SK-N-SH (cell line): ENCODE measurements at regions not wholly inside any gene's neighbourhood (a gene's known extent, or its start where the extent isn't known, plus 50 kb on each side); places are given as distances from the start of the nearest gene placed in this dataset.

ENCODE experiments used
- CTCF ChIA-PET: fragments of 300-600, 350-600 bp; formaldehyde crosslinking; extraction: SDS; loops from one replicate; lab custom pipeline; 2021; lab: Yijun Ruan, JAX
- POLR2A ChIA-PET: fragments of 350-600 bp; sonication (Branson Sonifier 250); formaldehyde crosslinking; extraction: SDS; loops from one replicate; lab custom pipeline; 2020; ENCODE audit warnings: antibody characterized with exemption, inconsistent platforms; lab: Yijun Ruan, JAX
- DNase-seq: peaks from one replicate; pipeline ENCODE4 v3.0.0; 2012
- H2AFZ ChIP-seq: fragments of 200-600 bp; sonication (generic); 2 replicates; pipeline ENCODE4 v1.8.1; 2016; ENCODE audit warnings: antibody characterized with exemption, mild to moderate bottlenecking, low read depth
- H3F3A ChIP-seq: fragments of 200-600 bp; sonication (generic); replicated peaks from 2 replicates; pipeline ENCODE3; 2016; ENCODE audit warnings: antibody characterized with exemption, mild to moderate bottlenecking; ENCODE audit not compliant: insufficient read depth
- H3K27ac ChIP-seq, 2 experiments: fragments of 200-500 bp in 1 of 2; fragments of 200-600 bp in 1 of 2; sonication (Bioruptor generic) in 1 of 2; sonication (generic), shearing (Covaris generic) in 1 of 2; 2 replicates each; pipeline versions ENCODE4 v1.5.1 to v1.6.1; 2014 to 2016; ENCODE audit warnings: low read depth in 2 of 2, inconsistent platforms in 1 of 2, low read length in 1 of 2, mild to moderate bottlenecking in 1 of 2, mixed read lengths in 1 of 2
- H3K27me3 ChIP-seq: fragments of 200-600 bp; sonication (generic), shearing (Covaris generic); 2 replicates; pipeline ENCODE4 v1.6.1; 2016; ENCODE audit warnings: mixed run types; ENCODE audit not compliant: insufficient read depth
- H3K36me3 ChIP-seq, 2 experiments: fragments of 200-500 bp in 1 of 2; fragments of 200-600 bp in 1 of 2; sonication (Bioruptor generic) in 1 of 2; sonication (generic) in 1 of 2; replicated peaks in 1 of 2; 2 replicates each; pipeline versions ENCODE3 to v1.5.1; 2014 to 2016; ENCODE audit warnings: low read length in 1 of 2, mild to moderate bottlenecking in 1 of 2; ENCODE audit not compliant: insufficient read depth in 2 of 2, control insufficient read depth in 1 of 2
- H3K4me1 ChIP-seq, 2 experiments: fragments of 200-500 bp in 1 of 2; fragments of 200-600 bp in 1 of 2; sonication (Bioruptor generic) in 1 of 2; sonication (generic), shearing (Covaris generic) in 1 of 2; 2 replicates each; pipeline versions ENCODE4 v1.5.1 to v1.6.1; 2014 to 2016; ENCODE audit warnings: low read depth in 1 of 2, low read length in 1 of 2, mixed run types in 1 of 2; ENCODE audit not compliant: insufficient read depth in 2 of 2, control insufficient read depth in 1 of 2
- H3K4me2 ChIP-seq: fragments of 200-600 bp; sonication (generic), shearing (Covaris generic); 2 replicates; pipeline ENCODE4 v1.6.1; 2017; ENCODE audit warnings: mixed run types
- H3K4me3 ChIP-seq, 2 experiments: fragments of 200-500 bp in 1 of 2; fragments of 200-600 bp in 1 of 2; sonication (Bioruptor generic) in 1 of 2; sonication (generic), shearing (Covaris generic) in 1 of 2; 2 replicates each; pipeline versions ENCODE4 v1.5.1 to v1.8.1; 2014 to 2016; ENCODE audit warnings: low read depth in 2 of 2, inconsistent platforms in 1 of 2, low read length in 1 of 2, mild to moderate bottlenecking in 1 of 2, mixed read lengths in 1 of 2, moderate library complexity in 1 of 2
- H3K79me2 ChIP-seq: fragments of 200-600 bp; sonication (generic); 2 replicates; pipeline ENCODE4 v1.8.1; 2017; ENCODE audit warnings: mild to moderate bottlenecking; ENCODE audit not compliant: insufficient read depth
- H3K9ac ChIP-seq: fragments of 200-600 bp; sonication (generic); 2 replicates; pipeline ENCODE4 v1.6.1; 2017; ENCODE audit warnings: mixed run types
- H3K9me2 ChIP-seq: fragments of 200-600 bp; sonication (generic); 2 replicates; pipeline ENCODE4 v1.6.1; 2017; ENCODE audit warnings: mixed run types
- H3K9me3 ChIP-seq: fragments of 200-600 bp; sonication (generic); 2 replicates; pipeline ENCODE4 v1.6.1; 2017; ENCODE audit warnings: mixed run types, mild to moderate bottlenecking, moderate library complexity
- H4K20me1 ChIP-seq: fragments of 200-600 bp; sonication (generic); 2 replicates; pipeline ENCODE4 v1.6.1; 2017; ENCODE audit warnings: mild to moderate bottlenecking, mixed run types; ENCODE audit not compliant: insufficient read depth
- FOSL2 ChIP-seq: IDR thresholded peaks from 2 replicates; pipeline ENCODE4 v1.4.0; 2012; ENCODE audit warnings: low read depth, mild to moderate bottlenecking, moderate library complexity, borderline replicate concordance
- FOXM1 ChIP-seq: IDR thresholded peaks from 2 replicates; pipeline ENCODE4 v1.4.0; 2012; ENCODE audit warnings: low read depth, mild to moderate bottlenecking
- JUND ChIP-seq: IDR thresholded peaks from 2 replicates; pipeline ENCODE4 v1.4.0; 2012
- NFIC ChIP-seq: IDR thresholded peaks from 2 replicates; pipeline ENCODE4 v1.4.0; 2012; ENCODE audit warnings: borderline replicate concordance
- NRF1 ChIP-seq: IDR thresholded peaks from 2 replicates; pipeline ENCODE4 v1.6.1; 2012; ENCODE audit warnings: low read depth, mild to moderate bottlenecking, low read length
- POLR2AphosphoS5 ChIP-seq: IDR thresholded peaks from 2 replicates; pipeline ENCODE4 v1.6.1; 2012; ENCODE audit warnings: low read depth, low read length
- RAD21 ChIP-seq: IDR thresholded peaks from 2 replicates; pipeline ENCODE4 v1.6.1; 2012; ENCODE audit warnings: mild to moderate bottlenecking, low read length
- SIN3A ChIP-seq: IDR thresholded peaks from 2 replicates; pipeline ENCODE4 v1.6.1; 2012; ENCODE audit warnings: low read depth, mild to moderate bottlenecking, low read length, moderate library complexity, borderline replicate concordance
- TCF12 ChIP-seq: IDR thresholded peaks from 2 replicates; pipeline ENCODE4 v1.4.0; 2012
- WGBS: methylation state at CpG from one replicate; pipeline ENCODE4 v1.1.6; 2017; ENCODE audit warnings: low lambda C conversion rate; 5-methylcytosine and 5-hydroxymethylcytosine counted together
- TF ChIP-seq, protein P1 (sequence below): fragments of 200-600 bp; sonication (generic); IDR thresholded peaks from 2 replicates; pipeline ENCODE4 v1.6.1; 2017; ENCODE audit warnings: antibody characterized with exemption, mild to moderate bottlenecking, moderate library complexity
- TF ChIP-seq, protein P2 (sequence below): fragments of 150-350 bp; IDR thresholded peaks from 2 replicates; pipeline ENCODE4 v1.6.1; 2017; ENCODE audit warnings: antibody characterized with exemption, low read length, low read depth, borderline replicate concordance
- TF ChIP-seq, protein P3 (sequence below): IDR thresholded peaks from 2 replicates; pipeline ENCODE4 v1.4.0; 2012; ENCODE audit warnings: low read depth, borderline replicate concordance

- Histone ChIP-seq H4K20me1 (no peaks in the 10 kb centered on the region), H3K27me3 (no peaks in the 10 kb centered on the region), H2AFZ (no peak overlapping the region), H3K9me2 (no peaks in the 10 kb centered on the region), H3K27ac (no peak overlapping the region), H3K4me1 (peaks cover 0 to 7% of the 10 kb centered on the region in 2 experiments; a peak in 1 of 4 replicates), H3K79me2 (no peaks in the 10 kb centered on the region), H3K4me3 (no peak overlapping the region), H3K9me3 (no peaks in the 10 kb centered on the region), H3K9ac (no peak overlapping the region), H3K4me2 (no peak overlapping the region), H3F3A (no peaks in the 10 kb centered on the region), H3K36me3 (no peaks in the 10 kb centered on the region)
- CTCF ChIA-PET, result no interaction called here
- WGBS, result 68% methylated on average over 2 of the region's 2 CpGs
- no peak for DNase-seq
- POLR2A ChIA-PET, result no interaction called here
- no peak for TF ChIP-seq NFIC
- TF ChIP-seq TCF12, result no peak
- TF ChIP-seq FOXM1, result no peak
- TF ChIP-seq NRF1, result no peak
- TF ChIP-seq FOSL2, result no peak
- no peak for TF ChIP-seq SIN3A
- TF ChIP-seq, protein P1, sequence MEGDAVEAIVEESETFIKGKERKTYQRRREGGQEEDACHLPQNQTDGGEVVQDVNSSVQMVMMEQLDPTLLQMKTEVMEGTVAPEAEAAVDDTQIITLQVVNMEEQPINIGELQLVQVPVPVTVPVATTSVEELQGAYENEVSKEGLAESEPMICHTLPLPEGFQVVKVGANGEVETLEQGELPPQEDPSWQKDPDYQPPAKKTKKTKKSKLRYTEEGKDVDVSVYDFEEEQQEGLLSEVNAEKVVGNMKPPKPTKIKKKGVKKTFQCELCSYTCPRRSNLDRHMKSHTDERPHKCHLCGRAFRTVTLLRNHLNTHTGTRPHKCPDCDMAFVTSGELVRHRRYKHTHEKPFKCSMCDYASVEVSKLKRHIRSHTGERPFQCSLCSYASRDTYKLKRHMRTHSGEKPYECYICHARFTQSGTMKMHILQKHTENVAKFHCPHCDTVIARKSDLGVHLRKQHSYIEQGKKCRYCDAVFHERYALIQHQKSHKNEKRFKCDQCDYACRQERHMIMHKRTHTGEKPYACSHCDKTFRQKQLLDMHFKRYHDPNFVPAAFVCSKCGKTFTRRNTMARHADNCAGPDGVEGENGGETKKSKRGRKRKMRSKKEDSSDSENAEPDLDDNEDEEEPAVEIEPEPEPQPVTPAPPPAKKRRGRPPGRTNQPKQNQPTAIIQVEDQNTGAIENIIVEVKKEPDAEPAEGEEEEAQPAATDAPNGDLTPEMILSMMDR, result no peak
- TF ChIP-seq, protein P2, sequence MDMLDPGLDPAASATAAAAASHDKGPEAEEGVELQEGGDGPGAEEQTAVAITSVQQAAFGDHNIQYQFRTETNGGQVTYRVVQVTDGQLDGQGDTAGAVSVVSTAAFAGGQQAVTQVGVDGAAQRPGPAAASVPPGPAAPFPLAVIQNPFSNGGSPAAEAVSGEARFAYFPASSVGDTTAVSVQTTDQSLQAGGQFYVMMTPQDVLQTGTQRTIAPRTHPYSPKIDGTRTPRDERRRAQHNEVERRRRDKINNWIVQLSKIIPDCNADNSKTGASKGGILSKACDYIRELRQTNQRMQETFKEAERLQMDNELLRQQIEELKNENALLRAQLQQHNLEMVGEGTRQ, result no peak
- TF ChIP-seq POLR2AphosphoS5, result no peak
- TF ChIP-seq, protein P3, sequence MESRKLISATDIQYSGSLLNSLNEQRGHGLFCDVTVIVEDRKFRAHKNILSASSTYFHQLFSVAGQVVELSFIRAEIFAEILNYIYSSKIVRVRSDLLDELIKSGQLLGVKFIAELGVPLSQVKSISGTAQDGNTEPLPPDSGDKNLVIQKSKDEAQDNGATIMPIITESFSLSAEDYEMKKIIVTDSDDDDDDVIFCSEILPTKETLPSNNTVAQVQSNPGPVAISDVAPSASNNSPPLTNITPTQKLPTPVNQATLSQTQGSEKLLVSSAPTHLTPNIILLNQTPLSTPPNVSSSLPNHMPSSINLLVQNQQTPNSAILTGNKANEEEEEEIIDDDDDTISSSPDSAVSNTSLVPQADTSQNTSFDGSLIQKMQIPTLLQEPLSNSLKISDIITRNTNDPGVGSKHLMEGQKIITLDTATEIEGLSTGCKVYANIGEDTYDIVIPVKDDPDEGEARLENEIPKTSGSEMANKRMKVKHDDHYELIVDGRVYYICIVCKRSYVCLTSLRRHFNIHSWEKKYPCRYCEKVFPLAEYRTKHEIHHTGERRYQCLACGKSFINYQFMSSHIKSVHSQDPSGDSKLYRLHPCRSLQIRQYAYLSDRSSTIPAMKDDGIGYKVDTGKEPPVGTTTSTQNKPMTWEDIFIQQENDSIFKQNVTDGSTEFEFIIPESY, result no peak
- TF ChIP-seq JUND, result no peak
Measured at GRCh38 chr3:135788978-135789377, 176.6 kb upstream of the PPP2R3A start.

GRCh38 chr3:135792174-135792573 lies 173.4 kb upstream of the PPP2R3A start:
- ChIA-PET CTCF (interaction anchor here (0.6 to 1.3 kb wide), 4 partner anchors 12 to 1192 kb away, joined by 3 to 4 read pairs (median 3); no protein-coding TSS in a partner anchor), POLR2A (no interaction called here)
- Histone ChIP-seq H3K36me3 (no peaks in the 10 kb centered on the region), H3K27ac (no peak overlapping the region), H3K27me3 (no peaks in the 10 kb centered on the region), H2AFZ (no peak overlapping the region), H3K4me1 (peaks cover 0 to 4% of the 10 kb centered on the region in 2 experiments; a peak in 1 of 4 replicates), H3K4me3 (no peak overlapping the region), H3K9me2 (no peaks in the 10 kb centered on the region), H3K9ac (no peak overlapping the region), H3K4me2 (no peak overlapping the region), H3F3A (no peaks in the 10 kb centered on the region), H3K9me3 (no peaks in the 10 kb centered on the region), H4K20me1 (no peaks in the 10 kb centered on the region), H3K79me2 (no peaks in the 10 kb centered on the region)
- 49% methylated on average over 5 of the region's 6 CpGs for WGBS
- TF ChIP-seq RAD21 (peak; percentile 37), NRF1 (no peak)
- DNase-seq, result no peak
